ENCODE measurements at regions not wholly inside any gene's neighbourhood (a gene's known extent, or its start where the extent isn't known, plus 50 kb on each side); places are given as distances from the start of the nearest gene placed in this dataset.

DNA sequence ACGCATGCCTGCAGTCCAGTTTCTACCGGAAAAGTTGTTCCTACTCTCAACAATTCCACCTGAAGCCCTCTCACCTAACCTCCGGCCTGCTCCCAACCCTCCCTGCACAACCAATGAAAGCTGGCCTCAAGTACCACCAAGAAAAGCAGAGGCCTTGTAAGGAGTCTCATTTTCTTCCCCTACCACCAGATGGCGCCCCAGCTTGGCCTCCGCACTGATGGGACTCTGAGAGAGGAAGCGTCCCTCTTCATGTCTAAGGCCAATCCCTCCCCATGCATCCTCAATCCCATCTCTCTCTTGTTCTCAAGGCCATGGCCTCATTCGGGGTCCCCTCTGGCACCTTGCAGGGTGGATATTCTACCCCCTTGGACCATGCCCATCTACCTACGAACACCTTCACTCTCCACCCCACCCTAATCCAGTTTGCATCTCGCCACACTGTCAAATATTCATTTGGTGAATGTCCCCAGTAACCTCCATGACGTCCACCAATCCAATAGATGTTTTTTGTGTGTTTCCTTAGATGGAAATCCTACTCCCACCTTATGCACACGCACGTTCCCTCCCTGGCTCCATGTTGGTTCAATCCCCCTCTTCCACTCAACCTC lies 412.8 kb downstream of the ZNF536 start:
- DNase-seq (ENCODE audit: low read depth in 2 of 2), result no peak

DNA sequence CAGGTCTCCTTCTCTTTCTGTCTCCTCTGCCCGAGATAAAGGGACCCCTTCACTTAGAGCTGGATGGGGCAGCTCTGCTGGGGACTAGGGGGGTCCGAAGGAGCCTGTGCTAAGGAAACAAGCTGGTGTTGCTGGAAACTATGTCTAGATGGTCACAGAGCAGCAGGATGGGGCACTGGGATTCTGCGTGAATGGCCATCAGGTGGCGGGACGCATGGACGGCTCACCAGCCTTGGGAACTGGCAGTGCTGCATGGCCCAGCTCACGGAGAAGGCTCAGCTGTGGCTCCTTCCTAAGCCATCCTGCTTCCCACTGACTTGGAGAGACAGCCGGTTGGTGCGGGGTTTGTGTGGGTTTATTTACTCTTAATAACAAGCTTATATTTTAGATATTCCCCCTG lies 411.8 kb downstream of the ZNF536 start:
- DNase-seq (ENCODE audit: low read depth in 2 of 2), result no peak

GRCh38 chr19:30783212-30783611 lies 411.0 kb downstream of the ZNF536 start:
- no peak for DNase-seq (ENCODE audit: low read depth in 2 of 2)

DNA sequence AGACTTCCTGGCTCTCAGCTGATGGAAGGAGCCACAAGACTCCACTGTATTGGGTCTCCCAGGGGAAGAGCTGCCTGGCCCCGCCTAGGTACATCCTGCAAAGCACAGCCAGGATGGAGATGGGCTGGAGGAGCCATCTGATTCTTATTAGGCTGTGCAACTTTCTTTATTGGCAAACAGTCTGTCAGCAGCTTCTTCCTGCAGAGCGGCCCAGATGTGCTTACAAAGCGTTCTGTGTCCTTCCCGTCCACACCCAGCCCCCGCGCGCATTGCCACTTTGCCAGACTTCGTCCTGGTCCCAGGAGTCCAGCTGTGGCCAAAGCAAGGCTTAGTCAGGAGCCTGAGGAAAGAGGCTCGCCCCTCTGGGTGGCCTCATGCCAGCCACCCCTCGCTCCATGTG lies 409.3 kb downstream of the ZNF536 start:
- DNase-seq (ENCODE audit: low read depth in 2 of 2), result no peak

GRCh38 chr19:30781047-30781446 lies 408.9 kb downstream of the ZNF536 start:
- DNase-seq (ENCODE audit: low read depth in 2 of 2), result no peak

DNA sequence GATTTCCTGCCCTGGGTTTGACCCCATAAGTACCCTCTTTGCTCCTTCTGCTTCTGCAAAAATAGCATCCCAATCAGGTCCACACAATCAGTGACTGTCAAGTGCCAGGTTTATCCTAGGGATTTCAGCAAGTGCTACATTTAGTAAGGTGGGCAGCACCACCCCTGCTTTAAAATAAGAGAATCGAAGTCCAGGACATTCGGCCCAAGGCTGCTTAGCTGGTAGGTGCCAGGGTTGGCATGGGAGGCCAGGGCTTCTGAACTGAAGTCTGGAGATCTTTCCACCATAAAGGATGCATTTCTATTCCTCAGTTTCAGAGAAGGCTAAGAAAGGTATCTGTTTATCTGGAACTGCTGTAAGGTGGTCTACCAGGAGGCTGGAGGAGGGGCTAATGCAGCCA lies 408.3 kb downstream of the ZNF536 start:
- no peak for DNase-seq (ENCODE audit: low read depth in 2 of 2)

GRCh38 chr19:30780032-30780431 lies 407.8 kb downstream of the ZNF536 start:
- DNase-seq (ENCODE audit: low read depth in 2 of 2), result no peak

DNA sequence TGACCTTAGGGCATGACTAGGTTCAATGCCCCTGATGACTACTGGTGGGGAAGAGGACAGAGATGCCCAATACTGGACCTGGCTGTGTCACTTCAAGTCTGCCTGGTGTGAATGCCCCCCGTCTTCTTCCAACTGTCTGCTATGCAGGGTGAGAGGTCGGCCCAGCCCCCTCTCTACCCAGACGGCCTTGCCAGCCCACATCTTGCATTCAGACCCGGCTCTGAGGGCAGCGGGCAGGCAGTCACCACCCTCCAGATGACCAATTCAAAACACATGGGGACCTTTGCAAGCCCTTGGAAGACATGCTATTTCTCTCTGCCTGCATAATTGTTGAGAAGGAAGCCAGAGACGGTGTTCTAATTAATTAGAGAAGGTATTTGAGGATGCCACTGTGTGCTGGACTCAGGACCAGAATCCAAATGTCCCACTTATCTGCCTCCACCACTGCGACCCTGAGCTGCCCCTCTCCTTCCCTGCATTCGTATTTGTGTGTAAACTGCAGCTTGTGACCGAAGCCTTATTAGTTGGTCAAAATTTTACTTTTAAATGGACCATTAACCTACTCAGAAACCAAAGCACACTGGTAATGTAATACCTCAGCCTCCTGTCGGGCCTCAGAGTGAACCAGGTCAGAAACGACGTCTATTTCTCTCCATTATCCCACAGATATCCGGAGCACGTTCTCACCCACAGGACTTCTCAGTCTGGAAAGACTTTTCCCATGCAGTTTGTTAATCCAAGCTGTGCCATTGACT lies 407.0 kb downstream of the ZNF536 start:
- no peak for DNase-seq (ENCODE audit: low read depth in 2 of 2)

DNA sequence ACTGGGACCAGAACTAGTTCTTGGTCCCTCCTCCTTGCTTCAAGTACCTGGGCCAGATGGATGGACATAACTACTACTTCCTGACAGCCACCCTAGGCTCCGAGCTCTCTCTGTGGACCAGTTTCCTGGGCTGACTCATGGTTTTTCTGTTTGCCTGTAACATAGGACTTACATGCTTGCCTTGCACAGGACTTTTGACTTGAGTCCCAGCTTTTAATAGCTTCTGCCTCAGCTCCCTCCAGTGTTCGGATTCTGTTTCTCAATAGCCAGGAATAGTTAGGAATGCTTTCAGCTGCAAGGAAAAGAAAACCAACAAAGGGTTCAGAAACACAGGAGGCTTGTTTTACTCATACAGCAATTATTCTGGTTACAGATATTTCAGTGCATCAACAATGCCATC lies 405.9 kb downstream of the ZNF536 start:
- DNase-seq (ENCODE audit: low read depth in 2 of 2), result no peak

GRCh38 chr19:30775956-30776355 lies 403.8 kb downstream of the ZNF536 start:
- no peak for DNase-seq (ENCODE audit: low read depth in 2 of 2)

- DNase-seq (ENCODE audit: low read depth in 2 of 2), result no peak
These were observed 402.1 kb downstream of the ZNF536 start for GRCh38 chr19:30774252-30774766.

DNA sequence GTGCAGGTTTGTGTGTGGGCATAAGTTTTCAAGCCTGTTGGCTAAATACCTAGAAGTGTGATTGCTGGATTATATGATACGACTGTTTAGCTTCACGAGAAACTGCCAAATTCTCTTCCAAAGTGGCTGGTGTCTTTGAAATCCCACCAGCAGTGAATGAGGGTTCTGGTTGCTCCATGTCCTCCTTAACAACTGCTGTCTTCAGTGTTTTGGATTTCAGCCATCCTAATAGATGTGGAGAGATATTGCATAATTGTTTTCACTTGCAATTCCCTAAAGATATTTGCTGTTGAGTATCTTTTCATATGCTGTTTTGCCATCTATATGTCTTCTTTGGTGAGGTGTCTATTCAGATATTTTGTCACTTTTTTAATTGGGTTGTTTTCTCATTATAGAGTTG lies 390.5 kb downstream of the ZNF536 start:
- DNase-seq (ENCODE audit: low read depth in 2 of 2), result no peak

GRCh38 chr19:30760014-30760413 lies 387.8 kb downstream of the ZNF536 start:
- DNase-seq (ENCODE audit: low read depth in 2 of 2), result no peak

DNA sequence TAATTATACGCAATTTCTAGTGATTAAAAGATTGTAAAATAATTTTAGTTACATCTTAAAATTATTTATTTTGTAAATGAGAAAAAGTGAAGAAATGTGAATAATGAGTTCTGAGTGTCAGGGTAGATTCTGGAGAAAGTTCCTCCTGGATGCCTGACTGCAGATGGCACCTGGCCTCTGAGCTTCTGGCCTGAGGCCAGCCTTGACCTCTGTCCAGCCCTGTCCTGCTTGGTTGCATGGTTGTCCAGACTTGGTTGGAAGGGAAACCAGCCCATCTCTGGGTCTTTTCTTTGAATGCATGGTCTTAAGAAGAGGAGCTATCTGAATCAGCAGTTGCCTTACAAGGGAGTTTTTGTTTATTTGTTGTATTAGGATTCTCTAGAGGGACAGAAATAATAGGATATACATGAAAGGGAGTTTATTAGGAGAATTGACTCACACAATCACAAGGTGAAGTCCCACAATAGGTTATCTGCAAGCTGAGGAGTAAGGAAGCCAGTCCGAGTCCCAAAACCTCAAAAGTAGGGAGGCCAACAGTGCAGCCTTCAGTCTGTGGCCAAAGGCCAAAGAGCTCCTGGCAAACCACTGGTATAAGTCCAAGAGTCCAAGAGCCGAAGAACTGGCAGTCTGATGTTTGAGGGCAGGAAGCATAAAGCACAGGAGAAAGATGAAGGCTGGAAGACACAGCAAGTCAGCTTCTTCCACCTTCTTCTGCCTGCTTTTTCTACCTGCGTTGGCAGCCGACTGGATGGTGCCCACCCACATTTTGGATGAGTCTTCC lies 385.8 kb downstream of the ZNF536 start:
- DNase-seq (ENCODE audit: low read depth in 2 of 2), result no peak

DNA sequence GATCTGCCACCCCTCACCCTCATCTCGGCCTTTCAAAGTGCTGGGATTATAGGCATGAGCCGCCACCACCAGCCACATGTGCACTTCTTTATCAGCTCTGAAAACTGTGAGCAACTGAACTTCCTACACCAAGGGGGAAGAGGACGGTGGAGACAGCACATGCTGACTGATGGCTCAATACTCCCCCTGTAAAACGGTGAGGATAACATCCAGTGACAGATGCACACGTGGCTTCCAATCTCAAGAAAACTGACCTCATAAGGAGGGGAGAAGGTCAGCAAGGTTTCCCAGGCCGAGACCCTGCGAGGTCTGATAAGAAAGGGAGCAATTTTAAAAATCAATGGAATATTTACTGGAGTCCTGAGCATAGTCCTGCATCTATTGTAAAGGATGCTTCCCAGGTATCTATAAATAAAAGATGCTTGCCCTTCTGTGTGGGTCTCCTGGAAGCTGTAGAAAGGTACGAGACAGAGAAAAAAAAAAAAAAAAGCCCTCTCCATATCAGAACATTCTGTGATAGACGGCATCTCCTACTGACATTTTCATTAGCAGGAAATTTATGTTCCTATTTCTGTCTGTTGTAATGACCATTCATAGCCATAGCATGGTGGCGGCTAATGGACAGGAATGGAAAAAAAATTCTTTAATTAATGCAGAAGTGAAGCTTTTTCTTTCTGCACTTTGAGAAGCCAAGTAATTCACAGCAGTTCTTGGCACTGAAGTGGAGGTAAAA lies 385.1 kb downstream of the ZNF536 start:
- DNase-seq (ENCODE audit: low read depth in 2 of 2), result no peak

- no peak for DNase-seq (ENCODE audit: low read depth in 2 of 2)
These were observed 383.4 kb downstream of the ZNF536 start for GRCh38 chr19:30755581-30755980.

GRCh38 chr19:30754162-30754561 lies 382.0 kb downstream of the ZNF536 start:
- DNase-seq (ENCODE audit: low read depth in 2 of 2), result no peak

- DNase-seq (ENCODE audit: low read depth in 2 of 2), result no peak
These were observed 380.7 kb downstream of the ZNF536 start for GRCh38 chr19:30752876-30753275.

DNA sequence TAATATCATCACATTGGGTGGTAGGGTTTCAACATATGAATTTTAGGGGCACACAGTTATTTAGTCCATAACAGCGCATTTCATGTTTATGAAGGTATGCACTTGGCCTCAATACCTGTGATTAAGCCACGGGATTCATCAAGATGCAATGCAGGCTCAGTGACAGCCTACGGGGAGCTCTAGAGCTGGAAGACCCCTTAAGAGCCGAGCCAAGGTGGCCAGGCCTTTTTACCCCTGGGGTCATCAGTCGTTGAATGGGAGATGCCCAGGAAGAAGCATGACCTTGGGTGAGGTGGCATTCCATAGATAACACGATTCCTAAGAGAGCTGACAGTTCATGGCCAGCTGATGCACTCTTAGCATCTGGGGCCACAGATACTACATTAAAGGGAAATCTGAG lies 380.0 kb downstream of the ZNF536 start:
- DNase-seq (ENCODE audit: low read depth in 2 of 2), result no peak

- DNase-seq (ENCODE audit: low read depth in 2 of 2), result no peak
These were observed 373.3 kb downstream of the ZNF536 start for GRCh38 chr19:30745476-30745985.

DNA sequence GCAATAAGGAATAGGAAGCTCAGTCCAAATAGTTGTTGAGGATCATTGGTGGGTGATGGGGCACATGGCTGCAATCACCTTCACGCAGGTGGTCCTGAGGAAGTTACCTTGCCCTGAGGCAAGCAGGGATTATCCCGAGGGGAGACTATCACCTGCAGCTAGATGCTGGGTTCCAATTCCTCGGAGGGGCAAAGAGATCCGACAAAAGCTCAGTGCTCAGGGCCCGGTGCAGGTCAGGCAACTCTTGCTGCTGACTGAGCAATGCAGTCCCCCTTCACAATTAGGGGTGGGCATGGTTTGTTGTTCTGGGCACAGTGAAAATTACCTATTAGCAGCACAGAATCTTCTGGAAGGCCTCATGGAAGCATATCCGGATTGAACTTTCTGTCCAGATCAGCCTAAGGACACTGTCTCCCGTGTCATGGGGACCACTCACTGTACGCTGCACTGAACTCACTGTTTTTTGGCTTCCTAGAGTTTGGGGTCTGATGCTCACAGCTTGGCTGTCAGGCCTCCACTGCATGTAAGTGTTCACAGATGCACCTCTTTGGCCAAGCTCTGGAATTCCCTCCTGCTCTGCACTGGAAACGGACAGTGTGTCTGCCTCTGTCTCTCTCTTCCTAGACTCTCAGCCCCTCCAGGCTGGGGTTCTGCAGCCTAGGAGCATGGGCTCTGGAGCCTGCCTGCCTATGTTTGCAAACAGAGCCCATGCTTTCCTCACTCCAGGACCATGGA lies 372.7 kb downstream of the ZNF536 start:
- no peak for DNase-seq (ENCODE audit: low read depth in 2 of 2)
